ENCODE measurements at regions not wholly inside any gene's neighbourhood (a gene's known extent, or its start where the extent isn't known, plus 50 kb on each side); places are given as distances from the start of the nearest gene placed in this dataset.
A peak's percentile ranks its signal among the peaks of the same experiment; 100 is the strongest.

DNA sequence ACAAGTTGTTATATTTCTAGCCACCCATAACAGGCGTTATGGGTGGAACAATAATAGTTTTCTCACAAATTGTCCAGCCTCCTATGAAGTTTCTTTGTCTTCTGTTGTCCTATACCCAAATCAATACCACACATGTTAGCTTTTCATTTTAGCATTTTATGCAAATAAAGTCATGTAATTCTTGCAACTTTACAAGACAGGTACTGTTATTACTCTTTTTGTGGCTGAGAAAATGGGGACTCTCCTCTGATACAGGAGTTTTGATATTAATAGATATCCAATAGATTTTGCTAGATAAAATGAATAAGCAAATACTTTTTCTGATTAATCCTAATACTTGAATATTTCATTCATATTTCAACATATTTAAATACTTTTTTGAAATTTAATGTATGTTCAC is 151.0 kb downstream of the PMAIP1 start:
- ChIA-PET POLR2A (ENCODE audit: low non-redundant PET) (no interaction called here), CTCF (no interaction called here)
- DNase-seq (ENCODE audit: low spot score) = no peak
- no peak overlapping the region for H3K27ac ChIP-seq
- TF ChIP-seq, protein P1, sequence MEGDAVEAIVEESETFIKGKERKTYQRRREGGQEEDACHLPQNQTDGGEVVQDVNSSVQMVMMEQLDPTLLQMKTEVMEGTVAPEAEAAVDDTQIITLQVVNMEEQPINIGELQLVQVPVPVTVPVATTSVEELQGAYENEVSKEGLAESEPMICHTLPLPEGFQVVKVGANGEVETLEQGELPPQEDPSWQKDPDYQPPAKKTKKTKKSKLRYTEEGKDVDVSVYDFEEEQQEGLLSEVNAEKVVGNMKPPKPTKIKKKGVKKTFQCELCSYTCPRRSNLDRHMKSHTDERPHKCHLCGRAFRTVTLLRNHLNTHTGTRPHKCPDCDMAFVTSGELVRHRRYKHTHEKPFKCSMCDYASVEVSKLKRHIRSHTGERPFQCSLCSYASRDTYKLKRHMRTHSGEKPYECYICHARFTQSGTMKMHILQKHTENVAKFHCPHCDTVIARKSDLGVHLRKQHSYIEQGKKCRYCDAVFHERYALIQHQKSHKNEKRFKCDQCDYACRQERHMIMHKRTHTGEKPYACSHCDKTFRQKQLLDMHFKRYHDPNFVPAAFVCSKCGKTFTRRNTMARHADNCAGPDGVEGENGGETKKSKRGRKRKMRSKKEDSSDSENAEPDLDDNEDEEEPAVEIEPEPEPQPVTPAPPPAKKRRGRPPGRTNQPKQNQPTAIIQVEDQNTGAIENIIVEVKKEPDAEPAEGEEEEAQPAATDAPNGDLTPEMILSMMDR (conservative IDR thresholded peaks at IDR 0.05; ENCODE audit: low read depth) = no peak

DNA sequence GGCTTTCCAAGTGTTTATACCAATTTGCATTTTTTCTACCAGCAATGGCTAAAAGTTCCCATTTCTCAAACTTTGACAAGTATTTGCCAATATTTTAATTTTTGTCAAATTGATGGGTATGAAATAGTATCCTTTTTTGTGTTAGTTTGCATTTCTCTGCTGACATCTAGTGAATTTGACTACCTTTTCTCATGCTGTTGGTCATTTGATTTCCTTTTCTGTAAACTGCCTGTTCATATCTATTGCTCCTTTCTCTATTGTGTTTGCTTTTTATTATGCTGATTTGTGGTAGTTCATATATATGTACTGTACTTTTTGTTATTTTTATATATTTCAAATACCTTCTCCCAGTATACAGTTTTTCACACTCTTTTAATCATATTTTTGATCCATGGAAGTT is 149.4 kb downstream of the PMAIP1 start:
- DNase-seq (ENCODE audit: low spot score) = no peak
- CTCF ChIA-PET = no interaction called here
- TF ChIP-seq, protein P1 (conservative IDR thresholded peaks at IDR 0.05; ENCODE audit: low read depth) = no peak
- POLR2A ChIA-PET (ENCODE audit: low non-redundant PET) = no interaction called here
- no peak overlapping the region for H3K27ac ChIP-seq

DNA sequence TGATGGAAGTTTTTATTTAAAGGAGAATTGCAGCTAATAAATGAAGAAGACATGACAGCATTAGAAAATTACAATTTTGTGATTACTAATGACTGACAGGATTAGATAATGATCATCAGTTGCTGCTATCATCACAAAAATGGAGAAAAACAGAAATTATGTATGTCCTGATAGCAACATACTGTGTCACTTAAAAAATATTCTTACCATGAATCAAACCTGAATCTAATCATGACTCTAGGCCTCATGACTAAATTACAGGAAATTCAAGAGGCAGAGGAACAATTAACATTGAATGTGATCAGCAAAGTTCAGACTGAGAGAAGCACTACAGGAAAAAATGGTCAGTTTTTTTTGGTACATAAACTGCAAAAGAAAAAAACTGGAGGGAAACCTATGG is 147.8 kb downstream of the PMAIP1 start:
- no peak for DNase-seq (ENCODE audit: low spot score)

DNA sequence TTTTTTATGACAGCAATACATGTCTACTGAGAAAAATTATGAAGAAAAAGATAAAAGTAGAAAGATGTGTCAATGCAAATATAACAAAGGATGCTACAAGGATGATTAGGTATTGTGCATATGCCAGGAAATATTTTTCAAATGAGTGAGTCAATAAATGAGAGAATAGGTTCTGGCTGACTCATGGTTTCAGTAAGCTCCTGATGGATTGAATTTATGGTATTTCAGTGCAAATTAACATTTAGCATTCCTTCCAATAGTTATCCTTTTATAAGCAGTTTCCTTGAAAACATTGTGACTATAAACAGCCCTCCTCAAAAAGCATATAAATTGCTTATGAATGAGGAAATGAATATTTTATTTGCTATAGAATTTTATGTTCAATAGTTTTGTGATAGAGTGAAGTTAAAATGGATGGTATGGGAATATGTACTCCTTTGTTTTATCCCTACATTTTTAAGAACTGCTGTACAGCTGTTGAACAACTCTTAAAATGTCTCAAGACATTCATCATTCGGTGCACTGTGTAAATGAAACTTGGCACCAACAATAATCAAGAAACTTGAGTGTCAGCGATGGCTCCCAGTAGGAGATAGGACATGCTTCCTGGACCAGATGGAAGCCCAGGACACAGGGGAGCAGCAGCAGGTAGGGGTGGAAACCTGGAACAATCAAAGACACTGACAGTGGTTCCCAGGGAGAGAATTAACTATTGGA is 144.7 kb downstream of the PMAIP1 start:
- CTCF ChIA-PET = no interaction called here
- TF ChIP-seq, protein P1 (conservative IDR thresholded peaks at IDR 0.05; ENCODE audit: low read depth) = no peak
- DNase-seq (ENCODE audit: low spot score) = peak; percentile 59
- POLR2A ChIA-PET (ENCODE audit: low non-redundant PET) = no interaction called here
- H3K27ac ChIP-seq = no peak overlapping the region

More for the DNA sequence above, 147.8 kb downstream of the PMAIP1 start:
- POLR2A ChIA-PET (ENCODE audit: low non-redundant PET) = no interaction called here
- CTCF ChIA-PET = no interaction called here
- TF ChIP-seq, protein P1 (conservative IDR thresholded peaks at IDR 0.05; ENCODE audit: low read depth) = no peak
- no peak overlapping the region for H3K27ac ChIP-seq

DNA sequence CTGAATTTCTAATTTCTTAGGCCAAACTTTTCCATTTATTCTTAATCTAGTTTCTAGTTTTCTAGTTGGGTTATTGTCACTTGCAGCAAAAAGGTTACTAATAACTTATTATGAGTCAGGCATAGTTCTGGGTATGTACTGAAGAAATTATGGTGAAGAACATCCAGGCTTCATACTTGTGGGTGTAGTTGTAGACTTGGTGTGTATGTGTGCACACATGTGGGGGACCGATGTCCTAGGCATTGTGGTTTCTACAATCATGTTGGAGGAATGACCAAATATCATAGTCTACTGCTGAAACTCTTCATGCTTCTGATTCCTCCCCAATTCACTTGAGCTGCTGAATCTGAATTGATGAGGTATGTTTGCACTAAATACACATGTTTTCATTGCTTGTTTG is 141.2 kb downstream of the PMAIP1 start:
- no peak for DNase-seq (ENCODE audit: low spot score)
- TF ChIP-seq, protein P1 (conservative IDR thresholded peaks at IDR 0.05; ENCODE audit: low read depth) = no peak
- ChIA-PET CTCF (no interaction called here), POLR2A (ENCODE audit: low non-redundant PET) (no interaction called here)
- H3K27ac ChIP-seq = no peak overlapping the region

DNA sequence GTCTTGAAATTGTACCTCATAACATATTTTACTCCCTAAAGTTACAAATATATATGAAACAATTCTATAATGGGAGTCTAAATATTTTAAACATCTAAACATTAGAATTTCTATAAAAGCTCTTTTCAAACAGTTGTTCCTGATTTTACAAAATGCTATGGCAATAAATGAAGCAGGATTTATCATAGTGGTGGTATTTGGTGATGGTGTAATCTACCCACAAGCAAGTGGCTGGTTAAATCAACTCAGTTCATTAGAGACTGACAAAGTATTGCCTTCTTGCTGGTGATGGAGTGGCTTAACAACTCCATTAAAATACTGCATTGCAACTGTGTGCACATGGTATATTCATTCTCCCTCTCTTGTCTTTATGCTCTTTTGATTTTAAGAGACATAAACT is 138.9 kb downstream of the PMAIP1 start:
- POLR2A ChIA-PET (ENCODE audit: low non-redundant PET) = no interaction called here
- TF ChIP-seq, protein P1 (conservative IDR thresholded peaks at IDR 0.05; ENCODE audit: low read depth) = no peak
- DNase-seq (ENCODE audit: low spot score) = no peak
- CTCF ChIA-PET = no interaction called here
- no peak overlapping the region for H3K27ac ChIP-seq

All from RWPE1 (cell line).